HUES48 (cell line): ENCODE measurements at regions not wholly inside any gene's neighbourhood (a gene's known extent, or its start where the extent isn't known, plus 50 kb on each side); places are given as distances from the start of the nearest gene placed in this dataset.

ENCODE experiments used
- H3K27ac ChIP-seq: one replicate; pipeline ENCODE4 v1.7.0; 2013; ENCODE audit warnings: low read depth, low read length, inconsistent platforms
- H3K27me3 ChIP-seq: 2 replicates; pipeline ENCODE4 v1.6.1; 2013; ENCODE audit warnings: mild to moderate bottlenecking, low read length; ENCODE audit not compliant: control insufficient read depth, insufficient read depth
- H3K36me3 ChIP-seq: 2 replicates; pipeline ENCODE4 v1.6.1; 2013; ENCODE audit warnings: low read length; ENCODE audit not compliant: control insufficient read depth, insufficient read depth
- H3K4me1 ChIP-seq: 2 replicates; pipeline ENCODE4 v1.6.1; 2013; ENCODE audit warnings: mild to moderate bottlenecking, low read length; ENCODE audit not compliant: control insufficient read depth, insufficient read depth
- H3K4me3 ChIP-seq: 2 replicates; pipeline ENCODE4 v1.5.1; 2013; ENCODE audit warnings: mild to moderate bottlenecking, low read depth, low read length
- H3K9ac ChIP-seq: 2 replicates; pipeline ENCODE4 v1.6.1; 2013; ENCODE audit warnings: mild to moderate bottlenecking, low read depth, low read length, moderate library complexity
- H3K9me3 ChIP-seq: 2 replicates; pipeline ENCODE4 v1.6.1; 2013; ENCODE audit warnings: low read length; ENCODE audit not compliant: control insufficient read depth, insufficient read depth

- Histone ChIP-seq H3K9me3 (no peaks in the 10 kb centered on the region), H3K4me3 (no peak overlapping the region), H3K4me1 (peaks cover 16% of the 10 kb centered on the region), H3K27ac (no peak overlapping the region), H3K27me3 (no peaks in the 10 kb centered on the region), H3K36me3 (peaks cover 88% of the 10 kb centered on the region), H3K9ac (no peak overlapping the region)
Observed at GRCh38 chrX:45749375-45749774, 548.7 kb upstream of the DIPK2B start.

DNA sequence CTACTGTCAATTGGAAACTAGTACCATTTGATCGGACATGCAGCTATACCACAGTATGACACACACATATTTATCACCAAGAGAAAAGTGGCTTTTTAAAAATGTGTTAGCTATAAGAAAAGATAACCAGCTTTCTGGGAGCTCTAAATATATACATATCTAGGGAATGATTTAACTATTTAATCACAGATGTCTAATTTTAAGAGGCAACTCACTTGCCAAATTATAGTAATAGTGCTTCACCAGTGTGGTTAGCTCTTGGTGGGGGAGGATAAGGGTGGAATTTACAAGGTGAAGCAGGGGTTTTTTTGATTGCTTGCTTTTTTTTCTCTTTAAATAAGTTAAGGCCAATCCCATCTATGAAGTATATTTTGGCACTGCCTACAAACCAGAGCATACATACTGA is 547.7 kb upstream of the DIPK2B start:
- Histone ChIP-seq H3K36me3 (peaks cover 79% of the 10 kb centered on the region), H3K4me3 (no peak overlapping the region), H3K9me3 (no peaks in the 10 kb centered on the region), H3K4me1 (peaks cover 11% of the 10 kb centered on the region), H3K27me3 (no peaks in the 10 kb centered on the region), H3K27ac (no peak overlapping the region), H3K9ac (no peak overlapping the region)

DNA sequence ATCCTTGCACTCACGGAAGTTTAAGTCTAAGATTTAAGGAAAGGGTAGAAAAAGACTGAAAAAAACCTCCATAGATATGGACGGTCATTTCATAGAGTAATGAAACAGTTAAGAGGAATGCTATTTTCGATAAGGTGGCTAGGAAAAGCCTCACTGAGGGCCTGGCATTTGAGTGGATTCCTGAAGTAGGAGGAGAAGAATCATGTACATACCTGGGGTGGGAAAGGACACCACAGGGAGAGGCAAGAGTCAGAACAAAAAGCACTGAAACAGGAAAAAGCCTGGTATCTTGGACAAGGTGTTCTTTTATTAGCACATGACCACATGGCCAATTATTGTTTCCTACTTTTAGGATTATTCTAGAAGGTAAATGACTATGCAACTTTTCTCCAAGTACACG is 547.2 kb upstream of the DIPK2B start:
- H3K27ac ChIP-seq = no peak overlapping the region
- H3K27me3 ChIP-seq = no peaks in the 10 kb centered on the region
- H3K9me3 ChIP-seq = no peaks in the 10 kb centered on the region
- H3K4me3 ChIP-seq = no peak overlapping the region
- H3K4me1 ChIP-seq = peaks cover 10% of the 10 kb centered on the region
- H3K9ac ChIP-seq = no peak overlapping the region
- peaks cover 75% of the 10 kb centered on the region for H3K36me3 ChIP-seq

- H3K9ac ChIP-seq = no peak overlapping the region
- H3K4me1 ChIP-seq = no peaks in the 10 kb centered on the region
- H3K27ac ChIP-seq = no peak overlapping the region
- peaks cover 50% of the 10 kb centered on the region for H3K36me3 ChIP-seq
- no peak overlapping the region for H3K4me3 ChIP-seq
- H3K9me3 ChIP-seq = no peaks in the 10 kb centered on the region
- no peaks in the 10 kb centered on the region for H3K27me3 ChIP-seq
Observed at GRCh38 chrX:45745479-45745878, 544.8 kb upstream of the DIPK2B start.

DNA sequence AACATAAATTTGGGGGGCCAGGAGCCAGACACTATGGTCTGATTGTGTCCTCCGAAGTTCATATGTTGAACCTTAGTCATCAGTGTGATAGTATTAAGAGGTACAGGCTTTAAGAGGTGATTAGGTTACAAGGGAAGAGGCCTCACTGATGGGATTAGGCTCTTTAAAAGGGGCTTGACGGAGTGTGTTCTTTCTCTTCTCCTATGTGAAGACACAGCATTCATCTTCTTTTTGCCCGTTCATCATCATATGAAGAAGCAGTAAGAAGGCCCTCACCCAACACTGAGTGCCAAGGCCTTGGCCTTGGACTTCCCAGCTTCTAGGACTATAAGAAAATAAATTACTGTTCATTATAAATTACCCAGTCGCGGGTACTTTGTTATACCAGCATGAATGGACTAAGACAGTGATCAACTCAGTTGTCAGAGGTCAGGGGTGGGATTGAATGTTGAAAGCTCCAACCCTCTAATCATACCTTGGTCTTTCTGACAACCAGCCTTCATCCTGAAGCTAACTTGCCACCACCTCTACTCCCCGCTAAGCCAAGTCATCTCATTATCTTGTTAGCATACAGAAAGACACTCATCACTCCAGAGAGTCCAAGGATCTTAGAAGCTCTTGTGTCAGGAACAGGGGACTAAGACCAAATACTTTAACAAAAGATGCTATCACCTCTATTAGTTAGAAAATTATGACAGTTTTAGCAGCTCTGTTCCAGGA is 543.4 kb upstream of the DIPK2B start:
- Histone ChIP-seq H3K9ac (no peak overlapping the region), H3K27ac (no peak overlapping the region), H3K4me1 (no peaks in the 10 kb centered on the region), H3K27me3 (no peaks in the 10 kb centered on the region), H3K36me3 (peaks cover 44% of the 10 kb centered on the region), H3K9me3 (no peaks in the 10 kb centered on the region), H3K4me3 (no peak overlapping the region)

GRCh38 chrX:45743081-45743533 is 542.4 kb upstream of the DIPK2B start:
- H3K27ac ChIP-seq = no peak overlapping the region
- no peak overlapping the region for H3K9ac ChIP-seq
- no peak overlapping the region for H3K4me3 ChIP-seq
- no peaks in the 10 kb centered on the region for H3K27me3 ChIP-seq
- H3K9me3 ChIP-seq = no peaks in the 10 kb centered on the region
- H3K36me3 ChIP-seq = peaks cover 38% of the 10 kb centered on the region
- H3K4me1 ChIP-seq = no peaks in the 10 kb centered on the region

DNA sequence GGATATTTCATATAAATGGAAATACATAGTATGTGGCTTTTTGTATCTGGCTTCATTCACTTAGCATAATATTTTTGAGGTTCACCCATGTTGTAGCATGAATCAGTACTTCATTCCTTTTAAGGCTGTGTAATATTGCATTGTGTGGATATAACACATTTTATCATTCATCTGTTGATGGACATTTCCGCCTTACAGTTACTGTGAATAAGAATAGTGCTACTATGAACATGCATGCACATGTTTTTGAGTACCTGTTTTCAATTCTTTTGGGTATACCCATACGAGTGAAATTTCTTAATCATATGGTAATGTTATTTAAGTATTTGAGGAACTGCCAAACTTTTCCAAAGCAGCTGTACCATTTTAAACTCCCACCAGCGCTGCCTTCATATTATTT is 539.6 kb upstream of the DIPK2B start:
- Histone ChIP-seq H3K9me3 (no peaks in the 10 kb centered on the region), H3K9ac (no peak overlapping the region), H3K4me3 (no peak overlapping the region), H3K36me3 (peaks cover 9% of the 10 kb centered on the region), H3K4me1 (no peaks in the 10 kb centered on the region), H3K27me3 (no peaks in the 10 kb centered on the region), H3K27ac (no peak overlapping the region)

- Histone ChIP-seq H3K9me3 (no peaks in the 10 kb centered on the region), H3K36me3 (no peaks in the 10 kb centered on the region), H3K4me3 (no peak overlapping the region), H3K9ac (no peak overlapping the region), H3K27ac (no peak overlapping the region), H3K4me1 (no peaks in the 10 kb centered on the region), H3K27me3 (no peaks in the 10 kb centered on the region)
Observed at GRCh38 chrX:45735571-45735970, 534.9 kb upstream of the DIPK2B start.

DNA sequence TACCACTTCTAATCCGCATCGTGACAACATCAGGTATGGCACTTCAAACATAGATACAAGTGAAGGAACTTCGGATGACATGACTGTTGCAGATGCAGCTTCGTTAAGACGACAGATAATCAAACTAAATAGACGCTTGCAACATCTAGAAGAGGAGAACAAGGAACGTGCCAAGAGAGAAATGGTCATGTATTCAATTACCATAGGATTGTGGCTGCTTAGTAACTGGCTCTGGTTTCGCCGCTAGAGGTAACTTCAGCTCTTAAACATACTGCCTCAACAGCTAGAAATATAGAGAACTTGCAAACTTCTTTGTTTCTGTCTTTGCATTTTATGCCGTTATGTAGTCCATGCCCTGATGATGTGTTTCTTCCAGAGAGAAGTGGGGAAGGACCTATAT is 530.8 kb upstream of the DIPK2B start:
- Histone ChIP-seq H3K27me3 (no peaks in the 10 kb centered on the region), H3K27ac (no peak overlapping the region), H3K4me1 (peaks cover 12% of the 10 kb centered on the region), H3K4me3 (no peak overlapping the region), H3K9ac (no peak overlapping the region), H3K36me3 (no peaks in the 10 kb centered on the region), H3K9me3 (no peaks in the 10 kb centered on the region)

DNA sequence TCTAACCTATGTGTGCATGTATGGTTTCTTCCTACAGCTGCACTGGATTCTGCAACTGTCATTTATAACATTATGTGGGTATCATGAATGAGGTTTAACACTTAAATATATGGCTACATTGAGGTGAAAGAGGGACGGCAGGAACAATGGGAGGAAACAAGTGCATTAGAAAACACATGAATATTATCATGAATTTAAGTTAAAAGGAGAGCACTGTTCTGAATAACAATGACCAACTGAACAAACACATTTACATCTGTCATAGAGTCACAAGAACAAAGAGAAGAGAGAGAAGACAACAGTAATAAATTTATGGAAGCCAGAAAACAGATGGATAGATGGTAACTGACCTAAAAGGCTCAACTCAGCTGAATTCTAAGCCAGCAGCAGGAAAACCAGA is 527.1 kb upstream of the DIPK2B start:
- Histone ChIP-seq H3K9me3 (no peaks in the 10 kb centered on the region), H3K4me1 (peaks cover 12% of the 10 kb centered on the region), H3K9ac (no peak overlapping the region), H3K27ac (no peak overlapping the region), H3K36me3 (no peaks in the 10 kb centered on the region), H3K4me3 (no peak overlapping the region), H3K27me3 (no peaks in the 10 kb centered on the region)

- Histone ChIP-seq H3K4me3 (no peak overlapping the region), H3K36me3 (no peaks in the 10 kb centered on the region), H3K27ac (no peak overlapping the region), H3K9ac (no peak overlapping the region), H3K27me3 (no peaks in the 10 kb centered on the region), H3K9me3 (no peaks in the 10 kb centered on the region), H3K4me1 (peaks cover 16% of the 10 kb centered on the region)
Observed at GRCh38 chrX:45722471-45722870, 521.8 kb upstream of the DIPK2B start.
